HG02973 (cell line): ENCODE measurements at regions not wholly inside any gene's neighbourhood (a gene's known extent, or its start where the extent isn't known, plus 50 kb on each side); places are given as distances from the start of the nearest gene placed in this dataset.
A peak's percentile ranks its signal among the peaks of the same experiment; 100 is the strongest.

Experiments
- ATAC-seq: cut with Tn5 transposase; IDR thresholded peaks from one replicate; pipeline ENCODE4 v1.9.1; 2021; ENCODE audit warnings: moderate library complexity; ENCODE audit not compliant: unreplicated experiment

- ATAC-seq, result no peak
These were observed 55.0 kb downstream of the GPR6 start for GRCh38 chr6:110033101-110033500.

- no peak for ATAC-seq
These were observed 55.9 kb downstream of the GPR6 start for GRCh38 chr6:110033749-110034666.

- ATAC-seq, result no peak
These were observed 56.5 kb downstream of the GPR6 start for GRCh38 chr6:110034667-110035036.

- no peak for ATAC-seq
These were observed 57.2 kb downstream of the GPR6 start for GRCh38 chr6:110035321-110035720.

GRCh38 chr6:110036408-110037302 is 58.5 kb downstream of the GPR6 start:
- no peak for ATAC-seq

GRCh38 chr6:110037726-110038295 is 59.7 kb downstream of the GPR6 start:
- no peak for ATAC-seq

- ATAC-seq, result peak; percentile 78
These were observed 61.4 kb downstream of the GPR6 start for GRCh38 chr6:110039364-110039980.

- peak; percentile 38 for ATAC-seq
These were observed 61.9 kb downstream of the GPR6 start for GRCh38 chr6:110039981-110040383.

- no peak for ATAC-seq
These were observed 62.6 kb downstream of the GPR6 start for GRCh38 chr6:110040716-110041115.

GRCh38 chr6:110041126-110041525 is 63.0 kb downstream of the GPR6 start:
- no peak for ATAC-seq

GRCh38 chr6:110041830-110042229 is 63.7 kb downstream of the GPR6 start:
- no peak for ATAC-seq

- ATAC-seq, result no peak
These were observed 64.7 kb downstream of the GPR6 start for GRCh38 chr6:110042670-110043296.

GRCh38 chr6:110043366-110043994 is 65.4 kb downstream of the GPR6 start:
- no peak for ATAC-seq

GRCh38 chr6:110044096-110044495 is 66.0 kb downstream of the GPR6 start:
- no peak for ATAC-seq

GRCh38 chr6:110044622-110045021 is 66.5 kb downstream of the GPR6 start:
- no peak for ATAC-seq

- ATAC-seq, result no peak
These were observed 70.2 kb downstream of the GPR6 start for GRCh38 chr6:110048221-110048875.

- no peak for ATAC-seq
These were observed 71.8 kb downstream of the GPR6 start for GRCh38 chr6:110049696-110050439.
